ENCODE measurements at regions not wholly inside any gene's neighbourhood (a gene's known extent, or its start where the extent isn't known, plus 50 kb on each side); places are given as distances from the start of the nearest gene placed in this dataset.
"Not testable (repeated sequence)": the region's sequence is repeated elsewhere in the genome, so short reads cannot be mapped to it uniquely, and the experiment has no call there.

DNA sequence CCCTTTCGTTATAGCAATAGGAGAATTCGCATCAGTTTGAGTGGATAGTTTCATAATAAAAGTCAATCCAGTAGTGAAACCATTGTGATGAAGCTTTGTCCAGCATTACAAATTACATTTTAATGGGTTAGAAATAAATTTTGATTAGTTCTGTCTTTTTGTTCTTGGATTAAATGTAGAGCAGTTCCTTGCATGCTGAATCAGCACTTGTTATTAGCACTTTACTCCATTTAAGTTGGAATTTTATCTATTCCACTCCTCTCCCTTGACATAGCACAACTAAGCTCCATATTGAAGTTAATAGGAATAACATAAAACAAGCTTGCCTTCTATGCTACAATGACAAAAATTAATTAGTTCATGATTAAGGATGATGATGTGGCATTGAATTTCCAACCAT, 624.1 kb downstream of the CCDC85A start:
- DNase-seq (ENCODE audit: low spot score), result no peak

DNA sequence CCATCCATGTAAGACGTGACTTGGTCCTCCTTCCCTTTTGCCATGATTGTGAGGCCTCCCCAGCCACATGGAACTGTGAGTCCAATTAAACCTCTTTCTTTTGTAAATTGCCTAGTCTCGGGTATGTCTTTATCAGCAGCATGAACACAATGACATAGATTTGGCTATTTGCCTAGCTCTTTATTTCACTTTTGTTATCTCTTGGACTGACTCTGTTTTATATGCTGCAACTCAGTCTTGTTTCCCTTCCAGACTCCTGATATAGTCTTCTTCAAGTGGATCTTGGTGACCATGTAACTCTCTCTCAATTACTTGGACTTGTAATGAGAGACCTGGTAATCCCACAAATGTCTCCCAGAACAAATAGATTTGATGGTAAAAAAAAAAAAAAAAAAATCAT, 627.6 kb downstream of the CCDC85A start:
- no peak for DNase-seq (ENCODE audit: low spot score)

DNA sequence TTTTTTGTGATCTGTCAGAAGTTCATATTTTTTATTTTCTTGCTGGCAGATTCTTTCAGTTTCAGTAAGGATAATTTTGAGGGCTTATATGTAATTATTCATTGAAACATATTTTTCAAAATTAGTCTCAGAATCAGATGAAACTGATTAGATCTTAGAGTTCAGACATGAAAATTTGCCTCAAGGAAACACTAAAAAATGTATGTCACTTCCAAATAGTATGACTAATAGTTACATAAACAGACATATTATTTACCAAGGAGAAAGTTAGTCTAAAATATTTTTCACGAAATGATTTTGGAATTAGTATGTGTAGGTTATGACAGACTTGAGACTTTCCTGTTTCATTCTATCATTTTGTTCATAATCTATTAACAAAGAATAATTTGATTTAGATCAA, 628.6 kb downstream of the CCDC85A start:
- DNase-seq (ENCODE audit: low spot score), result no peak

DNA sequence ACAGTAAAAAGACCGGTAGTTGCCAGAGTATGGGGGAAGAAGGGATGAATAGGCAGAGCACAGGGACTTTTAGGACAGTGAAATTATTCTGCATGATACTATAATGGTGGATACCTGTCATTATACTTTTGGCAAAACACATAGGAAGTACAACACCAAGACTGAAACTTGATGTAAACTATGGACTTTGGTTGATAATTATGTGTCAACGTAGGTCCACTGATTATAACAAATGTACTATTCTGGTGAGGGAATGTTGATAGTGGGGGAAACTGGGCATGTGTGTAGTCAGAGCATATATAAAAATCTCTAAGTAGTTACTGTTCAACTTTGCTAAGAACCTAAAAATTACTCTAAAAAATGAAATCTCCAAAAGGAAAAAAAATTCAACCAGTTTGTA, 629.7 kb downstream of the CCDC85A start:
- no peak for DNase-seq (ENCODE audit: low spot score)

DNA sequence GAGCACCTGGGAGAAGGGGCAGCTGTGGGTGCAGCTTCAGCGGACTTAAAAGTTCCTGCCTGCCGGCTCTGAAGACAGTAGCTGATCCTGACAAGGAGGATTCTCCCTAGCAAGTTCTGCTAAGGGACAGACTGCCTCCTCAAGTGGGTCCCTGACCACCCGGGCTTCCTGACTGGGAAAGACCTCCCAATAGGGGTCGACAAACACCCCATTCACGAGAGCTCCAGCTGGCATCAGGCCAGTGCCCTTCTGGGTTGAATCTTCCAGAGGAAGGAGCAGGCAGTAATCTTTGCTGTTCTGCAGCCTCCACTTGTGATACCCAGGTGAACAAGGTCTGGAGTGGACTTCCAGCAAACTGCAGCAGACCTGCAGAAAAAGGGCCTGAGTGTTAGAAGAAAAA, 632.9 kb downstream of the CCDC85A start:
- DNase-seq (ENCODE audit: low spot score), result no peak

DNA sequence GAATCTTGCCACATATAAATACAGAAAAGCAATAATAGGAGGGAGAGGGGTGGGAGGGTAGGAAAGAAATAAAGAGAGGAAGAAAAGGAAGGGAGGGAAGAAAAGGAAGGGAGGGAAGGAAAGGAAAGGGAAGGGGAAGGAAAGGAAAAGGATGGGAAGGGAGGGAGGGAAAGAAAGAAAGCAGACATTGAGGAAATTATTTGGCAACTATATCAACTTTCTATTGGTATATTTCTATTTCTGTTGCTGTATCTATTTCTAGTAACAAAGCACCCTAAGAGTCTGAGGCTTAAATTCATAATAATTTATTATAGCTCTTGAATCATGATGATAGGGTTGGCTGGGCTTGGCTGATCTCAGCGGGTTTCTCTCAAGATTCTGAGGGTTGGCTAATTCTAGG, 648.0 kb downstream of the CCDC85A start:
- no peak for DNase-seq (ENCODE audit: low spot score)

DNA sequence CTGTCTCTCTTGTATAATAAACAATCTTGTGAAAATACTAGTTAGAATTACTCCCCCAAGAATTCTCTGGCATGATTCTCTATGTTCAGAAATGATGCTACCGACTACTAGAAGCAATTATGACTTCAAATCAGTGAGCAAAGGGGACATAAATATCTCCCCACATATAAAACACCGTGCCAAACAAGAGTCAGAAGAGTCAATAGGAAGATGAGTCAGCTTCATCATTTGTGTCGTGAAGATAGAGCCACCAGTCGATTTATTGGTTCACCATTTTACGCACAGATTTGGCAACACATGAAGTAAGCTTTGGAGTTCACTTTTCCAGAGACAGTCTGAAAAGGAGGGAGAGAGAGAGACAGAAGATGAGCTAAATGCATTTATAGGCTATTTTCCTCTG, 650.9 kb downstream of the CCDC85A start:
- no peak for DNase-seq (ENCODE audit: low spot score)

DNA sequence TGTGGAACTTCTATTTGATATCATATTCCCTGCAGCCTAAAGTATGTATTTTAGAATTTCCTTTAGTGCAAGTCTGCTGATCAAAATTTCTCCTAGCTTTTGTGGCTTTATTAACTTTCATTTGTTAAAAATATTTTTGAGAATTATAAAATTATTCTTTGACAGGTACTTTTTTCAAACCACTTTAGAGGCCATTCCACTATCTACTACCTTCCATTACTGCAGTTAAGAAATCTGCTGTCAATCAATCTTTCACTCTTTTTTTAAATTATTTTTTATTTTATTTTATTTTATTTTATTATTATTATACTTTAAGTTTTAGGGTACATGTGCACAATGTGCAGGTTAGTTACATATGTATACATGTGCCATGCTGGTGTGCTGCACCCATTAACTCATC, 656.2 kb downstream of the CCDC85A start:
- not testable (repeated sequence) for DNase-seq (ENCODE audit: low spot score)

DNA sequence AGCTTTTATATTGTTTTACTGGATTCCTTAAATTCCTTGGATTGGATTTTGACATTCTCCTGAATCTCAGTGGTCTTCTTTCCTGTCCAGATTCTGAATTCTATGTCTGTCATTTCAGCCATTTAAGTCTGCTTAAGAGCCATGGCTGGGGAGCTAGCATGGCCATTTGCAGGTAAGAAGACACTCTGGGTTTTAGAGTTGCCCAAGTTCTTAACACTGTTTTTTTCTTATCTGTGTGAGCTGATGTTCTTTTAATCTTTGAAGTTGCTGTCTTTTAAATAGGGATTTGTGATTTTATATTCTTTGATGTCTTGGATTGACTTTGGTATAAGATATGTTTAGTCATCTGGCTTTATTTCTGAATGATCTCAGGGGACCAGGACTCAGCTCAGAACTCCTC, 677.2 kb downstream of the CCDC85A start:
- DNase-seq (ENCODE audit: low spot score), result no peak

DNA sequence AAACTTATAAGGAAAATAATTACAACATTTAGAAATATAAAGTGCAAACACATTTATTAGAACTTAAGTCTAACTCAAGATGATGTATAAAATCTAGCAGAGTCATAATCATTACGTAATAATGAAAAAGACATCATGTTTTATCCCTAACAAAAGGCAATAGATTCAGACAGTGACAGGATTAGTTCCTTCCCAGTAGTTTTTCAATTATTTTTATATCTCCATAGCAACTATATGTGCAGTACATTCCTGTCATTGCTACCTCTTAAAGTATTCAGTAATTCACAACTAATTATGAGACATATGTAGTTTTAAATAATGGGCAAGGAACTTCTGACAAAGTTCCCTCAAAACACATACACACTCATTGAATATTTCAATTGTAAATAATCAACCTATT, 687.9 kb downstream of the CCDC85A start:
- no peak for DNase-seq (ENCODE audit: low spot score)

DNA sequence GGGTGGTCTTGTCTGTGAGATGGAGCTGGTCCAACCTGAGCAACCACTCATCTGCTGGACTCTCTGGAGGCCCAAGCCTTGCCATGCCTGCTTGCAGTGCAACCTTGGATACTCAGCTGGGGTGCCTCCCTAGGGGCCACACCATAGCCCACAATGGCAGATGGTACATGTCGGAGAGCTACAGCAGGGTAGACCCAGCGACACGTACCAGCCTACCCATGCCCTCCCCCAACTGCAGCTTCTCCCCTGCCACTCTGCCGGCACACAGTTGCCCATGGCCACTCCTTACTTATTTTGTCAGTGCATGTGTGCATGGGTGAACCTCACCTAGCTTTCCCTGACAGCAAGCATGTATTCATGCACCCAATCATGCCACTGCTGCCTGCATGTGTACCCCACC, 690.9 kb downstream of the CCDC85A start:
- no peak for DNase-seq (ENCODE audit: low spot score)

DNA sequence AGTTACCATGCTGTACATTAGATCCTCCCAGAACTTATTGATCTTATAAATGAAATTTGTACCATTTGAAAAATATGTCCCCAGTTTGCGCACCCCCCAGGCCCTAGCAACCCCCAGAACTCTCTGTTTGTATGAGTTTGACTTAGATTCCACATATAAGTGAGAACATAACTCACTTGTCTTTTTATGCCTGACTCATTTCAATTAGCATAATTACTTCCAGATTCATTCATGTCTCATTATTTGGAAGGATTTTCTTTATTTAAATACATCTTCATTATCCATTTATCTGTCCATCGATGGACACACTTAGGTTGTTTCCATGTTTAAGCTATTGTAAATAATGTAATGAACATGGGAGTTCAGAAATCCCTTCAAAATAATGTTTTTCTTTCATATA, 705.9 kb downstream of the CCDC85A start:
- no peak for DNase-seq (ENCODE audit: low spot score)

DNA sequence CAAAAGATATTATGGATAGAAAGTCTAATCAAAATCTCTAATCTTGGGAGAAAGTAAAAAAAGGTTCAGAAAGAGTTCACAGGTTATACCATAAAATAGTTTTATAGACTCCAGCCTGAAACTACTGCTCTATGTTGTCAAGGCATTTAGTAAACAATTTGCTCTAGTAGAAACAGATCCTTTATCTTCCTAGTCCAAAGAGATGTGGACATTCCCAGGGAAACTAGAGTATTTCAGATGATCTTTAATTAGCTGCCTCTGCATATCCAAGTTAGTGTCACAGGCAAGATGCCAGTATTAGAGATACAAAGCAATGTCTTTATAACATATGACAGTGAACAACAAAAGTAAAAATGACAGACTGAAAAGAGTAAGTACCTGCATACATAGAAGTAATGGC, 708.6 kb downstream of the CCDC85A start:
- DNase-seq (ENCODE audit: low spot score), result no peak

DNA sequence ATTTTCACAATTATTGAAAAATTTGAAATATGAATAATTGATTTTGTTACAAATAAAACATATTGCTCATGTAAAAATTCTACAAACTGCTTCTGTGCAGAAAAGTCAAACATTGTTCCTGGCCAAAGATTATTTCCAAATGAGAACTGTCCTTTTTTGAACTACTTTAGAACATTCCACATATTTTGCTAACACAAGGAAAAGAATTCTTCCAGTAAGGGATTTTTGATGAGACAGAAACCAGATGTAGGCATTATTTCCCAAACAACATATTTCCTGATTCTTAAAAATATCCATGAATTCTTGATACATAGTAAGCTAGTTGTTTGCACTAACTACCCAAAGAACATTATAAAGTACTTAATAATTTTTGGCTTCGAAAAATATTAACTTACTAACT, 715.2 kb downstream of the CCDC85A start:
- DNase-seq (ENCODE audit: low spot score), result no peak

DNA sequence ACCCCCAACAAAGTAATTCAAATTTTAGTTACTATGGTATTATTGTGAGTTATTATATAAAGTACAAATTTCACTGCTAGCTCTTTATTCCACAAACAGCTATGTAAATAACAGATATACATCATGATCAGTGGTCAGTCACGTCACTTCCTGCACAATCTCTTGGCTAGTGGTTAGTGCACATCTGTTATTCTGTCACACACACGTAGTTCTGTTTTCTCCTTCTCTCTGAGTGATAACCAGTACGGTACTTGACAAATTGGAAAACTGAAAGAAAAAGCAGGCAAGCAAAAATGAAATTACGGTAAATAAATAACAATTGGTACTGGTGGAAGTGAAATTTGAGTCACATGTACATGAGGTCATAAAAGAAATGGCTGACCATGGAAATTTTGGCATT, 728.7 kb downstream of the CCDC85A start:
- DNase-seq (ENCODE audit: low spot score), result no peak

DNA sequence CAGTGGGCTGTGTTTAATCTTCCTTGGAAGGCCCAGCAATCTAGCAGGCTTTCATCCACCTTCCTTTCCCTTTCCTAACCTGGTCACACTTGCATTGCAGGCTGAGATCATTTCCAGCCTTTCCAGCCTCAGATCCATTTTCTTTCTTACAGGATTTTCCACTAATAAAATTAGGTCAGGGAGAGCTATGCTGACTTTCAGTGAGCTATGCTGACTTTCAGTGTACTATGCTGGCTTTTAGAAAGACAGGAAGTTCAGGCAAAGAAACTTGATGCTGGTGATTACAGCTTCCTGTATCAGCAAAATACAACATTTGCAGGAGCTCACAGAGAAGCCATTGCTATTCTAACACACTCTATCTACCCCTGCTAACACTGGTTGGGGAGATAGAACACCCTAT, 735.0 kb downstream of the CCDC85A start:
- no peak for DNase-seq (ENCODE audit: low spot score)

DNA sequence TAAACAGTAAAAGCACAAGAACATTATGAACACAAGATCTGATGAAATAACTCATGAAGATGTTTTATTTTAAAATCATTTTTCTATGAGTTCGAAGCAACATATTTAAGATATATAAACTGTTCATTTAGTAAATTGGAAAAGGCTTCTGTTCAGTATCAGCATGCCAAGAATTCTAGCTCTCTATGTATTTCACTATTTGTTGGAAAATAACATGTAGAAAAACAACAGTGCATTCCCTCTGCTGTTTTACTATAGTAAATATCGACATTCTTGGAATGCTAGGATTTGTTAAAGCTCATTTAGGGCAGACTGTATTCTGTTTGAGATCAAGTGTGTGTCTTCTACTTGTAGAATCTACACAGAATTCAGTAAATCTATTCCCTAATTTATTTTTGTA, 750.2 kb downstream of the CCDC85A start:
- no peak for DNase-seq (ENCODE audit: low spot score)

DNA sequence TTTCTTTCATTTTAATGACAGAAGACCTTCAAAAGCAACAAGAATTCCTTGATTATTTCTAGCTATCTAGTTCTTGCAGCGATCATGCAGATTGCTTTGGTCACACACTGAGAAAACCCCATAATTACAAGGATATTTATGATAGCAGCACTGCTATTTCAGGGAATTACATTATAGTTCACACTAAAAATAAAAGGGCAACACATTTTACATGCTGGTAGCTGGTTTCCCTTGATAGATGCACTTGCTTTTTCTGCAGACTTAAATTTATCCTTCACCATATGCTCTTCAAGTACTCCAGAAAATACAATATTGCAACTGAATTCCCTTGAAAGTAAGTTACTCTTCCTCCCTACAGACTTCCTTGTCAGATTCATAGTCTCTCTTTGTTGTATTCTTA, 751.1 kb downstream of the CCDC85A start:
- DNase-seq (ENCODE audit: low spot score), result no peak

DNA sequence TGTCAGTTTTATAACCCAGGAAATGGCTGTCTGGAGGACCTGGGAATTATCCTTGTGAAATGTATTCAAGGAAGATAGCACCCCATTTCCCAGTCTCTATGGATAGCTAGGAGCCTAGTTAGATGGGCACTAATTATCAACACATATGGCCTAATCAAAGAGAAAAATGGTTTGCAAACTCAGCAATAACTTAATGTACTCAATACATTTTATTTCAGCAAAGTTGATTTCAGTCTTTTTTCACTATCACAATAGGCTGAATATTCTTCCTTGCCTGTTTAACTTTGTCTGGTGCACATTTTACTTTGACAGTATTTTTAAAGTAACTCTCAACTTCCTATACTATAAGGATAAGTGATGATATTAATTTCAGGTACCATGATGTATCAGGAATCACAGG, 756.3 kb downstream of the CCDC85A start:
- DNase-seq (ENCODE audit: low spot score), result no peak

DNA sequence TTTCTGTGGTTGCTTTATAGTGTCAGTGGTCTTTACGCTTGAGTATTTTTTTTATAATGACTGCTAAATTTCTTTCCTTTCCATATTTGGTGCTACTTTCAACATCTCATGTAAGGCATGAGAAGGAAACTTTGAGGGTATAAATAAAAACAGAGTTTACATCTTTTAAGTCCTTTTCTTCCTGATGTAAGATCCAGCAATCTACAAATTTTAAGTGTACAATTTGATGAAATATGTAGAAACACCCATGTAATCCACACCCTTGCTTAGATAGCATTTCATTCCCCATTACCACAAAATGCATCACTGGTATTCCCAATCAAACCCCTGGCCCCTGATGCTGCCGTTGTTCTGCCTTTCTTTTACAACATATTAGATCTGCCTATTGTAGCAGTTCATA, 769.1 kb downstream of the CCDC85A start:
- DNase-seq (ENCODE audit: low spot score), result no peak

DNA sequence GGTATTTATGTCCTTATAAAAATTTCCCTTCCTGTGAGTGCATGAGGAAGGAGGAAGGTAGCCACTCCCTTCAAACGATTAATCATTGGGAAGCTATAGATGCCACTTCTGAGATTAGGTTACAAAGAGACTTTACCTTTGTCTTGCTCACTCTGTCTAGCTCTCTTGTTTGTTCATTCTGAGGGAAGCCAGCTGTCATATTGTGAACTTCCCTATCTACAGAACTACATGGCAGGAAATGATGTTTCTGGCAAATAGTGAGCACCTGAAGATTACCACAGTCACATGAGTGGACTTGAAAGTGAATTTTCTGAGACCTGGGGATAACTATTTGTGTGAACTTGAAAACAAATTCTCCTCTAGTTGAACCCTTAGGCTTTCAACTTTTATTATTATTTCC, 776.8 kb downstream of the CCDC85A start:
- no peak for DNase-seq (ENCODE audit: low spot score)

DNA sequence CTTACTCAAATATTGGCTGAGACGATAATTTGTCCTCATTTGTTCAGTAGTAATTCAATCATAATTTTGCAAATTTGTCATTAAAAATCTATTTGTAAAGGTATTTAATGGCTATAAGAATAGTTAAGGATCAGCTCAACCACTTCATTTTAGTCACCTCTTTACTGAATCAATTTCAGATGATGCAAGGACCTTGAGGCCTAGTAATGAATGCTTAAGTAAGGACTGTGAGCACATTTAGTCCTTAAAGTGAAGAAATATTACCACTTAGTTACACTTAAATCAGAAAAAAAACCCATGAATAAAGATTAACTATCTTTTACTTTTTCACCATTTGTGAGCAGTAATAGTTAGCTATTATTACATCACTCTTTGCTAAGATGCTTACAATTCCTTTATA, 778.9 kb downstream of the CCDC85A start:
- DNase-seq (ENCODE audit: low spot score), result no peak

DNA sequence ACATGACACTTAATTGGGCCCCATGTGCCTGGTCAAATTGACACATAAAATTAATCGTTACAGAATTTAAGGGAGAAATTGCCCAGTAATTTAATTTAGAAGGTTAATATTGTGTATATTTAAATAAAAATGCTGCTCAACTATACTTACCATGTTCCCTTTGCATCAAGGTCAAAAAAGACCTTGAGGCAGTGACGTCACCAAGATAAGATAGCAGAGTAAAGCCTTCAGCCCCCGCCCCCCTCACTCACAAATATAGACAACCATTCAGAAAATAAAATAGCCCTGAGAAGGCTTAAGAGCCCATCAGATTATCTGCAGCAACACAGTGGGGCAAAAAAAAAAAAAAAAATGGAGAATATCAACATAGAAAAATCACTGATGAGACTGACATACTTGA, 785.7 kb downstream of the CCDC85A start:
- no peak for DNase-seq (ENCODE audit: low spot score)

DNA sequence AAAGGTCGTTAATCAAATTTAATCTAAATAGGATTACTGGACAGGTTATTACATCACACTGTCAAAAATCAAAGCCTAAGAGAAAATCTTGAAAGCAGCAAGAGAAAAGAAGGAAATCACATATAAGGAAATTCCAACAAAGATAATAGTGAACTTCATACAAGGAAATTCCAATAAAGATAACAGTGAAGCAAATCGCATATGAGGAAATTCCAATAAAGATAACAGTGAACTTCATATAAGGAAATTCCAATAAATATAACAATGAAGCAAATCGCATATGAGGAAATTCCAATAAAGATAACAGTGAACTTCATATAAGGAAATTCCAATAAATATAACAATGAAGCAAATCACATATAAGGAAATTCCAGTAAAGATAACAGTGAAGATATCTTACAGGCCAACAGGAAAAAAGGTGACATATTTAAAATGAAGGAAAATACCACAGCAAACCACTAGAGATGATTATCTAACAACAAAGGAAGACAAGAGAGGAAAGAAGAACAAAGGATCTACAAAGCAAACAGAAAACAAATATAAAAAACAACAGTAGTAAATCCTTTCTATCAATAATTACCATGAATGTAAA, 787.7 kb downstream of the CCDC85A start:
- DNase-seq (ENCODE audit: low spot score), result no peak

DNA sequence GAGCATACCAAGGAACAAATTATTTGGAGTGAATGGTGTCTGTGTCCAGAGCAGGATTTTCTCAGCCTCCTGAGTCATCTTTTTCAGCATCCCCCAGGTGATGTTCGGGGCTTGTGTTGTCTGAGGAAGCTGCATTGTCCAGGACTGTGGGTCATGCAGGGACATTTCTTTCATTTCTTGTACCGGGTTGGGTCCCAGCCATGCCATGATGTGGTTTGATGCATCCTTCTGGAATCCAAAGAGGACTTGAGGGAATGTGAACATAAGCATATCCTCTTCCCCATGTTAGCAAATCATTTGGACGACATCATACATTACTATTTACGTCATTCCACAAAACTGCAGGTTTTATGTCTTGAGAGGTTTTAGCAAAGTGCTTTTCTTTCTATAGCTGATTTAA, 797.8 kb downstream of the CCDC85A start:
- DNase-seq (ENCODE audit: low spot score), result no peak

Measured in COLO829 (cell line).